ENCODE measurements at regions not wholly inside any gene's neighbourhood (a gene's known extent, or its start where the extent isn't known, plus 50 kb on each side); places are given as distances from the start of the nearest gene placed in this dataset.

DNA sequence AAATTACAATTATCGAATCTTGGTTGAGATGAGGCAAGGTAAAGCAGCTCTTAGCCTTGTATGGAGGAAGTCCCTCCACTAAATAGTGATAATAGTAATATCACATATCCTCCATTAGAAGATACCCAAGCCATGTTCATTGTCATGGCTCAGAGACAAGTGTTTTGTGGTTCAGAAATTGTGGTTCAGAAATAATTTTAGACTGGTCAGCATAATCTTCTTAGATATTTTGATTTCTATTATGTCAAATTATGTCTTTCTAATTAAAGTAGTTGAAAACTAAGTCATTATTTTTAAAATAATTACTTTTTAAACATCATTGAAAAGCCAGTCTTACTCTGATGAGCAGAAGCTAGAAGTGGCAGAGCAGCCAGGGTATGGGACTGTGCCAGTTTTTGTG, 507.7 kb downstream of the HTR7 start:
- POLR2A ChIA-PET = no interaction called here

DNA sequence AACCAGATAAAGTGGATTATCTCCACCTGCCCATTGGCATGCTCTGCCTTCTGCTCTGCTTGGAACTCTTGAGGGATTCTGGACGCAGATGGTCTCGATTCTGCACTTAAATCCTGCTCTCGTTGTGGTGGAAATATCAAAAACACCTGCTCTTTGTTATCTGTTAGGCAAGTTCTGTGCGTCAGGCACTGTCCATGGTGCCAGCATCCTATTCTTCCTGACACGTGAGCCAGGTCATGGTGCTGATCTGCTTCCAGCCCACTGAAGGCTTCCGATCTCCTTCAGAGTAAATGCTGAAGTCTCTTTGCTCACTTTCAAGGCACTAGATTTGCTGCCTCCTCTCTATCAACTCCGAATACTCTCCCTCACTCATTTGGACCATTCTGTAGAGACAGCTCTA, 505.6 kb downstream of the HTR7 start:
- Mint-ChIP-seq H3K9me3 (no peaks in the 10 kb centered on the region), H3K36me3 (ENCODE audit: low read depth) (no peaks in the 10 kb centered on the region), H3K27ac (no peak overlapping the region), H3K27me3 (no peaks in the 10 kb centered on the region), H3K4me1 (no peaks in the 10 kb centered on the region), H3K4me3 (no peak overlapping the region)
- CTCF ChIA-PET = no interaction called here
- DNase-seq = no peak
- POLR2A ChIA-PET = no interaction called here

More for the DNA sequence above, 507.7 kb downstream of the HTR7 start:
- no peak overlapping the region for H3K4me3 Mint-ChIP-seq
- no peaks in the 10 kb centered on the region for H3K9me3 Mint-ChIP-seq
- H3K27me3 Mint-ChIP-seq = no peaks in the 10 kb centered on the region
- H3K27ac Mint-ChIP-seq = no peak overlapping the region
- no peaks in the 10 kb centered on the region for H3K36me3 Mint-ChIP-seq (ENCODE audit: low read depth)
- CTCF ChIA-PET = no interaction called here
- no peaks in the 10 kb centered on the region for H3K4me1 Mint-ChIP-seq
- DNase-seq = no peak

DNA sequence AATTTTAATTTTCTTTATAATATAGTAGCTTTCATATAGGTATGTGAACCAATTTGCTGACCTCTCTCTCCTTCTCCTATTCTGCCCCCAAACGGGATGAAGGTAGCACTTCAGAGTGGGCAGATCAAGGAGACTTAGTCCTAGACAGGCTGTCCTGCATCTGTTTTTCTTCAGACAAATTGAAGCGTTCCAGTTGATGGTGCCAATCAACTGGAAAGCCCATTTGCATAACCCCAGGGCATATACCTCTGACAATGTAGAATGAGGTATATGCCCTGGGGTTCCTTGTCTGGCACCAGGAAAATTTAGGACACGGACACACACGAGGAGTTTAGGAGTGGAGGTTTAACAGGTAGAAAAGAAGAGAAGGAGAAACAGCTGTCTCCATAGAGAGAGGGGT, 502.9 kb downstream of the HTR7 start:
- no peak overlapping the region for H3K4me3 Mint-ChIP-seq
- ChIA-PET POLR2A (no interaction called here), CTCF (no interaction called here)
- DNase-seq = no peak
- no peaks in the 10 kb centered on the region for H3K36me3 Mint-ChIP-seq (ENCODE audit: low read depth)
- H3K27me3 Mint-ChIP-seq = no peaks in the 10 kb centered on the region
- H3K27ac Mint-ChIP-seq = no peak overlapping the region
- no peaks in the 10 kb centered on the region for H3K9me3 Mint-ChIP-seq
- H3K4me1 Mint-ChIP-seq = no peaks in the 10 kb centered on the region

DNA sequence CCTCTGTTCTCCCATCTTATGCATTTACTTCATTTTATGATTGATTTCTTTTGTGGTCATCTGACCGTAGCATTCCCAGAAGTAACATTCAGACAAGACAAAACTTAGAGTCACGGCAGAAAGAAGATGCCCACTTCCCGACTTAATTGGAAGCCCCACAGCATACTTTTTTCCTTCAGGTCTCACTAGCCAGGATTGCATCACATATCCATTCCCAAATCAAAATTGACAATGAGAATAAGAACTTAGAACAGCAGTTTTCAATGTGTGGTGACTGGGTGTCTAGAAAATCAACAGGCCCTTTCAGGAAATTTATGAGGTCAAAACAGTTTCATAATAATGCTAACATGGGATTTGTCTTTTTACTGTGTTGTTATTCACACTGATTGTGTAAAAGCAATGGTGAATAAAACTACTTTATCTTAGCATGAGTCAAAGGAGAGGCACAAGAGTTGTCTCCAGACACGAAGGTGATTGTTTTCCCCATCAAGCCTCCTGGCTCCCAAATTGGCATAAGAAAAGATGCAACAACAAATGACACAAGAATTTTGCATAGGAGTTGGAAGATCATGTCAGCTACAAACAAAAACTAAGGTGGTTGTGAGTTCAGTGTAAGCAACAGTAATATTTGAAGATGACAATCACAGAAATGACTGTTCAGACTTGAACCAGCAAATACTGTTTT, 493.9 kb downstream of the HTR7 start:
- DNase-seq = no peak

DNA sequence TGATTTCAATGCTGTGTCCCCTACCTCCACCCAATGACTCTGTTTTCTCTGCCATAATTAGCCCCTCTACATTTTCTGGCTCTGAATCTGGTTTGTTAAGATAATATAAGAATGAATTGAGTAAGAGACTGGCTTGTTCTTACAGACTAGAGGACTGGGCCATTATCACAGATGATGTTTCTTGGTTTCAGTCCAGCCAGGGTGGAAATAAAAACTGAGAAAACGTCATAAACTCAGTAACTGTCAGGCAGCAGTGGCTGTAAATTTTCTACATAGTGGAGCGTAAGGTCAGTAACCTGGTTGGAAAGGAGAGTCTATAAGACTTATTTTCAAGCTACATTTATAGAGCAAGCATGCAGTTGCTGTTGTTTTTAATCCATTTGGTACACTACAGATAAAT, 485.4 kb downstream of the HTR7 start:
- DNase-seq = no peak
- Mint-ChIP-seq H3K9me3 (no peaks in the 10 kb centered on the region), H3K27ac (no peak overlapping the region), H3K36me3 (ENCODE audit: low read depth) (no peaks in the 10 kb centered on the region), H3K27me3 (no peaks in the 10 kb centered on the region), H3K4me1 (no peaks in the 10 kb centered on the region), H3K4me3 (no peak overlapping the region)
- ChIA-PET CTCF (no interaction called here), POLR2A (no interaction called here)

More for the DNA sequence above, 493.9 kb downstream of the HTR7 start:
- CTCF ChIA-PET = no interaction called here
- Mint-ChIP-seq H3K4me3 (no peak overlapping the region), H3K36me3 (ENCODE audit: low read depth) (no peaks in the 10 kb centered on the region), H3K9me3 (no peaks in the 10 kb centered on the region), H3K27me3 (no peaks in the 10 kb centered on the region), H3K27ac (no peak overlapping the region), H3K4me1 (no peaks in the 10 kb centered on the region)
- POLR2A ChIA-PET = no interaction called here

DNA sequence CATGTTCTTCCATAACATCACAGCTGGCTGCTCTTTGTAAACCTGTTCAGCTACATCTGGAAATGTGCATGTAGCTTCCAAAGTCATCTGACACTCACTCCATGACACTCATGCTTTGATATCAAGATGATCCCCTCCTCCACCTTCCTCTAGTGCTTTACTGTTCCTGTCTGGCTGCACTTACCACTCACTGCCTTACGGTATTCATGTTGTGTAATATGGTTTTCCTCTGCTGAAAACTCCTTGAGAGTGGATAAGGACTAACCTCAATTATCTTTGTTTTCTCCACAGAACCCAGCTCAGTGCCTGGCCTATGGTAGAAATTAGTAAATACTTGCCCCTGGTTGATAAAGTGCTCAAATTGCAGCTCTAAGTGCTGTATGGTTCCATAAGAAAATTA, 483.9 kb downstream of the HTR7 start:
- Mint-ChIP-seq H3K36me3 (ENCODE audit: low read depth) (no peaks in the 10 kb centered on the region), H3K27me3 (no peaks in the 10 kb centered on the region), H3K4me3 (no peak overlapping the region), H3K27ac (no peak overlapping the region), H3K4me1 (no peaks in the 10 kb centered on the region), H3K9me3 (no peaks in the 10 kb centered on the region)
- ChIA-PET POLR2A (no interaction called here), CTCF (interaction anchor here (0.6 kb wide), 1 partner anchor 1461 kb away, joined by 3 read pairs; no protein-coding TSS in a partner anchor)
- no peak for DNase-seq

DNA sequence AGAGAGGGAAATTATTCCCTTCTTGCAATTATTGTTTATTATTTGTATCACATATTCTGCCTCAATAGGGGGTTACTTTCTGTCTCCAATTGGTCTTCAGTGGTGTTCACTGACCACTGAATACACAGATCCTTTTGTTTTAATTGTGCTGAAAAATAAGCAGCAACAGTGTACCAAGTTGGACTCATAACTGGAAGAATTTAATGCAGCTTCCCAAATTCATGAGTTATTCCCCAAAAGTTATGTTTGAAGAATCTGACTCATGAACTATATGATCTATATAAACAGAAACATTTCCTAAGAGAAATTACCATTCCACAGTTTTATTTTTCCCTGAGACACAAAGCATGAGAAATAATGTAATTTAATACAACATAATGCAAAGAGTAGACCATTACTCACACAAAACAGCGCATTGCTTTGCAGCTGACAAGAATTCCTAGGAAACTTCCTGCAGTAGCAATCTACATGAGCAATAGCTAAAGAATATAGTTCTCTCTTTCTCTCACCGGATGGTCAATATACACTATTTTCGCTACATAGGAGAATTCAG, 479.2 kb downstream of the HTR7 start:
- ChIA-PET CTCF (no interaction called here), POLR2A (no interaction called here)
- Mint-ChIP-seq H3K4me3 (no peak overlapping the region), H3K4me1 (no peaks in the 10 kb centered on the region), H3K27me3 (no peaks in the 10 kb centered on the region), H3K9me3 (no peaks in the 10 kb centered on the region), H3K36me3 (ENCODE audit: low read depth) (no peaks in the 10 kb centered on the region), H3K27ac (no peak overlapping the region)
- no peak for DNase-seq

DNA sequence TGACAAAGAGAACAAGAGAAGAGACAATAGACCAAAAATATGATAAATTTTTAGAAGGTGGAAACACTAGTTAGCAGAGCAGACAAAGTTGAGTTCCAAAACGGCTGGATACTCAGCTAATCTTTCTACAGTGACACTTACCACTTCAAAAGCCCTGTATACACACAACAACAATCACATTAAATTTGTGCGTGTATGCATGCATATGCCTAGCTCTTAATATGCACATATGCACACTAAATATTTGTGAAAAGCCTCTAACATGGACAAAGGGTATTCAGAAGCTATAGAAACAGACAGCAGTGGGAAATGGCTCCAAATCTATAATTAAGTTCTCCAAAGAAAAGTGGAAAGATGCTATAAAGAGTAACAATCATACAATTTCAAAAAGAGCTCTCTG, 476.4 kb downstream of the HTR7 start:
- no peak overlapping the region for H3K4me3 Mint-ChIP-seq
- ChIA-PET CTCF (no interaction called here), POLR2A (no interaction called here)
- H3K36me3 Mint-ChIP-seq (ENCODE audit: low read depth) = no peaks in the 10 kb centered on the region
- H3K4me1 Mint-ChIP-seq = no peaks in the 10 kb centered on the region
- no peaks in the 10 kb centered on the region for H3K27me3 Mint-ChIP-seq
- no peak for DNase-seq
- no peaks in the 10 kb centered on the region for H3K9me3 Mint-ChIP-seq
- H3K27ac Mint-ChIP-seq = no peak overlapping the region

DNA sequence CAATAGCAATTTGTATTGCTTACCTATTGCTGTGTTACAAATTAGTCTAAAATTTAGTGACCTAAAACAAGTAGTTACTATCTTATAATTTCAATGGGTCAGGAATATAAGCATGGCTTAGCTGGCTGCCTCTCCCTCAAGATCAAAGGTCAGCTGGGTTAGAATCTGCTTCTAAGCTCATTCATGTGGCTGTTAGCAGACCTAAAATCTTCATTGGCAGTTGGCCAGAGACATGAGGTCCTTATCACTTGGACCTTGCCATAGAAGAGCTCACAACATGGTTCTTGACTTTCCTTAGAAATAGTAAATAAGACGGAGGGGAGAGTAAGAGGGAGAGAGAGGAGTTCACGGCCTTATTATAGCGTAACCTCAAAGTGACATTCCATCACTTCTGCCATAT, 468.0 kb downstream of the HTR7 start:
- no peaks in the 10 kb centered on the region for H3K27me3 Mint-ChIP-seq
- DNase-seq = no peak
- no peak overlapping the region for H3K4me3 Mint-ChIP-seq
- no peaks in the 10 kb centered on the region for H3K4me1 Mint-ChIP-seq
- no peaks in the 10 kb centered on the region for H3K36me3 Mint-ChIP-seq (ENCODE audit: low read depth)
- POLR2A ChIA-PET = interaction anchor here (0.6 kb wide), 1 partner anchor 74 kb away, joined by 4 read pairs; no protein-coding TSS in a partner anchor
- H3K9me3 Mint-ChIP-seq = no peaks in the 10 kb centered on the region
- CTCF ChIA-PET = no interaction called here
- no peak overlapping the region for H3K27ac Mint-ChIP-seq

DNA sequence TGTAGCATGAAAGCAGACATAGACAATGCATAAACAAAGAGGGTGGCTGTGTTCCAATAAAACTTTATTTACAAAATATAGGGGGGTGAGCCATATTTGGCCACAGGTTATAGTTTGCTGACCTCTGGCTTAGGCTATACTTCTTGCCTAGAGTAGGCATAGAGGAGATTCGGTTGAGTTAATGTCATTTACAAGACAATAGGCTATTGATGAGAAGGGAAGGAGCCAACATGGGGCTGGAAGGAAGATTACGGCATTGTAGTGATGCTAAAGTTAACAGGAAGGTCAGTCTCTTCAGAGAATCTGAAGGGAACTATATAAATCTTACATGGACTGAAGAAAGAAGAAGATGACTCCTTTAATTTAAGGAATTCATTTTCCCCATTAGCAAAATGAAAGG, 463.5 kb downstream of the HTR7 start:
- H3K27ac Mint-ChIP-seq = no peak overlapping the region
- H3K4me3 Mint-ChIP-seq = no peak overlapping the region
- no peaks in the 10 kb centered on the region for H3K9me3 Mint-ChIP-seq
- H3K4me1 Mint-ChIP-seq = no peaks in the 10 kb centered on the region
- POLR2A ChIA-PET = no interaction called here
- H3K36me3 Mint-ChIP-seq (ENCODE audit: low read depth) = no peaks in the 10 kb centered on the region
- CTCF ChIA-PET = no interaction called here
- H3K27me3 Mint-ChIP-seq = no peaks in the 10 kb centered on the region
- no peak for DNase-seq

DNA sequence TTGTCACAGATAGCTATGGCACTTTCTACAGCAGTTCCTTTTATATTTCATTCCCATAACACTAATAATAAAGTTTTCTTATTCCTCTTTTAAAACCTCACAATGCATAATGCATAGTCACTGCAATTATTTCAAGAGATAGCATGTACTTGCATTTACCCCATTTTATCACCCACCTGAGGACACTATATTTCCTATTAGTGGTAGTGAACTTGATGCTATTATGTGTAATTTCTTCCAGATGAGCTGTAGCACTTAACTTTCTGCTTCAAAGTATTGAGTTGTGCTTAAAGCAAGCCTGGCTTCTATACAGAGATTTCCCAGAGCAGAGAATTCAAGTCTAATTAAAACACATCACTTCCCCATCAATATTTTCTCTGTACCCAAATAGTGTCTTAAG, 461.1 kb downstream of the HTR7 start:
- no peak for DNase-seq
- no peak overlapping the region for H3K27ac Mint-ChIP-seq
- H3K36me3 Mint-ChIP-seq (ENCODE audit: low read depth) = no peaks in the 10 kb centered on the region
- H3K4me1 Mint-ChIP-seq = no peaks in the 10 kb centered on the region
- ChIA-PET CTCF (no interaction called here), POLR2A (no interaction called here)
- H3K9me3 Mint-ChIP-seq = no peaks in the 10 kb centered on the region
- H3K27me3 Mint-ChIP-seq = no peaks in the 10 kb centered on the region
- H3K4me3 Mint-ChIP-seq = no peak overlapping the region

DNA sequence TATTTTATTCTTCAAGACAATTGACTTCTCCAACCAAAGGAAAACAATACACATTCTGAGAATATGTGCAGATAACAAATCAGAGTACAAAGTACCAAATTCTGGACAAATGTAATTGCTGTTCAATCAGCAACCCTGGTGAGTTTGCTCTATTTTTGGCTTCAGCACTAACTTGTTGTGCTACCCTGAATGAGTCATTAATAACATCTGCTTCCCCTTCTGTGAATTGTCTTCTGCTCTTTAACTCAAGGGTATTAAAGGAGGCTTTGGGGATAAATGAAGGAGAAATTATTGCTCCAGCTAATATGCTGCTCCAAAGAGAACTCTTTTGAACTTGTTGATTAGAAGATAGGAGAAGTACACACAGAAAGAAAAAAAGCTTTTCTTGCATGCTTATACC, 459.3 kb downstream of the HTR7 start:
- Mint-ChIP-seq H3K27ac (no peak overlapping the region), H3K9me3 (no peaks in the 10 kb centered on the region), H3K36me3 (ENCODE audit: low read depth) (no peaks in the 10 kb centered on the region), H3K27me3 (no peaks in the 10 kb centered on the region), H3K4me3 (no peak overlapping the region), H3K4me1 (no peaks in the 10 kb centered on the region)
- CTCF ChIA-PET = no interaction called here
- no peak for DNase-seq
- POLR2A ChIA-PET = no interaction called here

DNA sequence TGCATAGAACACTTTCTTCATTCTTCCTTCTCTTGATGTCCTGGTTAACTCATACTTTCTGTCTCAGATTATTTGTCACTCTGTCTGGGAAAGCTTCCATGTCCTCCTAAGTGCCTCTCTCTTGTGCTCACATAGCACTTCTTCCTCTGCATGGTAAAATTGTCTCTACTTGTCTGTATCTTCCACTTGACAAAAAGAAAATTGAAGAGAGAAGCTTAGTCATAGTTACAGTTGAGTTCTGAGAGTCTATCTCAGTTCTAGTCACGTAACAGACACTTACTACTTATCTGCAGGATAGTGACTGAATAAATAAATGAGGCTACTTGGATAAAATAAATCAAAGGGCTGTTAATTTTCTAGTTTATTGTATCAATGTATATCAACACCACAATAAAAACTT, 458.1 kb downstream of the HTR7 start:
- ChIA-PET POLR2A (no interaction called here), CTCF (no interaction called here)
- no peak for DNase-seq
- no peaks in the 10 kb centered on the region for H3K9me3 Mint-ChIP-seq
- H3K27ac Mint-ChIP-seq = no peak overlapping the region
- H3K27me3 Mint-ChIP-seq = no peaks in the 10 kb centered on the region
- H3K4me3 Mint-ChIP-seq = no peak overlapping the region
- no peaks in the 10 kb centered on the region for H3K36me3 Mint-ChIP-seq (ENCODE audit: low read depth)
- no peaks in the 10 kb centered on the region for H3K4me1 Mint-ChIP-seq

DNA sequence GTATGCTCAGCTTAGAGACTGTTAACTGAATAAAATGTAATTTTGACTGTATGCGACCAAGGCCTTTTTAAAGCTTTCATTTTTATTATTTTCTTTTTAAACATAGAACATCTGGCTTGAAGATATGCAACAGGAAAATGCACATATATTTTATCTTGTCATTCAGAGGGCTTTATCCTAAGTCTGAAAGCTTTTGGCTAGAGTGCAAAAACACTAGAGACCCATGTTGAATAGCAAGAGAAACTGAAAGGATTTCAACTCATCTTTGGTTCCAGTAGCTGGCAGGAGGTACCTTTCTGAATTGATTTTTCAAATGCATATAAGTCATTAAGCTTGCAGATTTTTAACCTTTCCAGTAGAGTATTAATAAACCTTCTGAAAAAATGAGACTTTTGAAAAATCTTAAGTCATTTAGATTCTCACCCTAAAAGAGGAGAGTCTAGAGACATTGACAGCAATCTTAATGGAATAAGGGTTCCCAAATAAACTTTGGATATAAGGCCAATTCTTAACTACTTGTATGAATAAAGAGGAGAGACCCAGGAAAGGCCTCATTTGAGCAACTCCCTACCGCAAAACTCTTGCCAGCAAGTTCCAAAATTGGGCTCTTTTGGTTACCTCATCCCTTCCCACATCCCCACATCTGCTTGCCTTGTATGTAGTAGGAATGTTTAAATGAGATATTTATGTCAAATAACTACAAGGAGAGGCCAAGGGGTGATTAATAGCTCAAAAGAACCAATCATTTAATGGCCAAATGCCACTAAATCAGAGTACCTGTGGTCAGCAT, 454.4 kb downstream of the HTR7 start:
- CTCF ChIA-PET = no interaction called here
- H3K27me3 Mint-ChIP-seq = no peaks in the 10 kb centered on the region
- no peaks in the 10 kb centered on the region for H3K36me3 Mint-ChIP-seq (ENCODE audit: low read depth)
- POLR2A ChIA-PET = no interaction called here
- no peak overlapping the region for H3K4me3 Mint-ChIP-seq
- H3K9me3 Mint-ChIP-seq = no peaks in the 10 kb centered on the region
- H3K27ac Mint-ChIP-seq = no peak overlapping the region
- H3K4me1 Mint-ChIP-seq = no peaks in the 10 kb centered on the region
- no peak for DNase-seq
